GM12874 (cell line): ENCODE measurements at regions not wholly inside any gene's neighbourhood (a gene's known extent, or its start where the extent isn't known, plus 50 kb on each side); places are given as distances from the start of the nearest gene placed in this dataset.

Experiments used
- TF ChIP-seq, protein P1 (sequence below): IDR thresholded peaks from 2 replicates; pipeline ENCODE4 v1.5.1; 2011; ENCODE audit warnings: low read depth, mild to moderate bottlenecking, control low read depth, low read length, moderate library complexity; ENCODE audit not compliant: insufficient read depth

DNA sequence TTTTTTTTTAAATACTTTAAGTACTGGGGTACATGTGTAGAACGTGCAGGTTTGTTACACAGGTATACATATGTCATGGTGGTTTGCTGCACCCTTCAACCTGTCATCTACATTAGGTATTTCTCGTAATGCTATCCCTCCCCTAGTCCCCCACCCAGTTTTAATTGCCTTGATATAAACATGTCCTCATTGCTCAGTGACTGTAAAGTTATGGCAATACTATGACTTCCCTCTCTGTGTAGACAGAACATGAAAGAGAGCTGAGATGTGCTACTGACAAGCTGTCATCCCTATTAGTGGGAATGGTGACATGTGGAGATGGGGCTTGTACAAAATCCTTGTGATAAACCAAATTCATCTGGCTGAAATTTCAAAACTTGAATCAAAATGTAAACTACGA, 449.7 kb upstream of the TRIB2 start:
- TF ChIP-seq, protein P1, sequence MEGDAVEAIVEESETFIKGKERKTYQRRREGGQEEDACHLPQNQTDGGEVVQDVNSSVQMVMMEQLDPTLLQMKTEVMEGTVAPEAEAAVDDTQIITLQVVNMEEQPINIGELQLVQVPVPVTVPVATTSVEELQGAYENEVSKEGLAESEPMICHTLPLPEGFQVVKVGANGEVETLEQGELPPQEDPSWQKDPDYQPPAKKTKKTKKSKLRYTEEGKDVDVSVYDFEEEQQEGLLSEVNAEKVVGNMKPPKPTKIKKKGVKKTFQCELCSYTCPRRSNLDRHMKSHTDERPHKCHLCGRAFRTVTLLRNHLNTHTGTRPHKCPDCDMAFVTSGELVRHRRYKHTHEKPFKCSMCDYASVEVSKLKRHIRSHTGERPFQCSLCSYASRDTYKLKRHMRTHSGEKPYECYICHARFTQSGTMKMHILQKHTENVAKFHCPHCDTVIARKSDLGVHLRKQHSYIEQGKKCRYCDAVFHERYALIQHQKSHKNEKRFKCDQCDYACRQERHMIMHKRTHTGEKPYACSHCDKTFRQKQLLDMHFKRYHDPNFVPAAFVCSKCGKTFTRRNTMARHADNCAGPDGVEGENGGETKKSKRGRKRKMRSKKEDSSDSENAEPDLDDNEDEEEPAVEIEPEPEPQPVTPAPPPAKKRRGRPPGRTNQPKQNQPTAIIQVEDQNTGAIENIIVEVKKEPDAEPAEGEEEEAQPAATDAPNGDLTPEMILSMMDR: no peak

DNA sequence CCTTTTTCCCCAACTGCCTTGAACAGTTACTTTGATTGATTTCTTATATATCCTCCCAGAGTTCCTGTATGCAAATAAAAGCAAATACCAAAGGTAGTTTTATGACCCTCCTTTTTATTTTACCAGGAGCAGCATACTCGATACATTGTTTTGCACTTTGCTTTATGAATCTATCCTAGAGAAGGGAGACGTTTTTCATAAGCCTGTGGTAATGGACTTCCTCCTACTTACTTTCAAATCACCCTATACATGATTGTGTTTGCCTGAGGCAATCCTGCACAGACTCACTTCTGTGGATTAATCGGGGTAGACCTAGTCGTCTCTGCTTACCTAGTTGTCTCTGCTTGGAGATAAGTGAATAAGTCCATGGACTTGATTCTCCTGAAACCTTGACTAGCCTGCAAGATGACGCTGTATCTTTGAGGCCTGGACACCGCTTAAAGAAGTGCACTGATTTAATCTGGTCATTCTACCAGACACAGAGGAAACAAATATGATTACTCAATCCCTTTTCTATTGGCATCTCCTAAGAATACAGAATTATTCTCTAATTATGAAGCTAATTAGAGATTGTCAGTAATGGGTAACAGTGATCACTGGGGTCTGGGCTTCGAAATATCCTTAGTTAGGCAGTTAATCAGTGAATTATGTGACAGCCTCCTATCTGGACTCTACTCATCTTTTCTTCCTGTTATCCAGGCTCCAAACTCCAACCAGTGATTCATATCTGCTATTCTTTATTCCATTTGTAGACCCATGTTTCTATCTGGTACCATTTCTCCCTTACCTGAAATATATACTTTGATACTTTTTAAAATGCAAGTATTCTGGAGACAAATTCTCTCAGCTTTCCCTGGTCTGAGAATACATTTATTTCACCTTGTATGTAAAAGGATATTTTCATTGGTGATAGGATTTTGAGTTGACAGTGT, 447.4 kb upstream of the TRIB2 start:
- TF ChIP-seq, protein P1: no peak

DNA sequence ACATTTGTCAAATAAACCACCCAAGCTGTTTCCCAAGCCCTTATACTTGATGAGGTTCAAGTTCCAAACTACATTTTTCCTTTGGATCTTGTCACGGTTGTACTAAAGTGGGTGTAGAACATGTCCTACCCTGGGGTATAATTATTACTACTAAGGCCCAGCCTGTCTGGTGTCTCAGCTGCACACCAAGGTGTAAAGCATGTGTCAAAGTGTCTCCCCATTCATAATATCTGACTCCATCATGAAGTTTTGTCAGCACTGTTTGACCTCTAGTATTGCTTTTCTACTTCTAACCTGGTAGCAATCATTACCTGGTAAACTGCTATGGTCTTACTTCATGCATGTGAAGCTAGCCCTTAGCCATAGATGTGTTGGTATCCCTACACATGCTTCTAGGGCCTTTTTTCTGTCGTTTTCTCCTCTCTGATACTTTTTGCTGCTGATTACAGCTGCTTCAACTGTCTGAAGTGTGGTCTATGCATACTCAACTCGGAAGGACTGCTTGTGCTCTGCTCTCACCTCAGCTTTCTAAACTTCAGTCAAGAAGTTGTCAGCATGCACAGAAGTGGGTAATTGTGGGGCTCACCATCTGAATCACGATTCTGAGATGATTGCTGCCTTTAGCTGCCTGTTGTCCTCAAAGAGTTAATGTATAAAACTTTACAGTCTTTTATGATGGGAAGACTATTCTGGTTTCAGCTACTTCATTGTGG, 445.7 kb upstream of the TRIB2 start:
- TF ChIP-seq, protein P1: no peak

DNA sequence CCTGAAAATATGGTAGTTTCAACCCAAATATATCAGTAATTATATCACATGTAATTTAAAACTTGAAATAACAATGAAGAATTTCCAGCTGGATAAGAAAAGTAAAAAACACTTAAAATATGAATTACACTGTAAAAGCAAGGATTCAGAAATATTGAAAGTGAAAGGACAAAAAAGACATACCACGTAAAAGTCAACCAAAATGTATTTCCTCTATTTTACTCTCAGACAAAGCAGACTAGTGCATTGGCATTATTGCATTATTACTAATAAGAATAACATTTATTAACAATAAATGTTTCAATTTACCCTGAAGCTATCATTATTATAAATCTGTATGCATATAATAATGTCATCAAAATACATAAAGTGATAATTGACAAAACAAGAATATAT, 445.1 kb upstream of the TRIB2 start:
- TF ChIP-seq, protein P1: no peak

DNA sequence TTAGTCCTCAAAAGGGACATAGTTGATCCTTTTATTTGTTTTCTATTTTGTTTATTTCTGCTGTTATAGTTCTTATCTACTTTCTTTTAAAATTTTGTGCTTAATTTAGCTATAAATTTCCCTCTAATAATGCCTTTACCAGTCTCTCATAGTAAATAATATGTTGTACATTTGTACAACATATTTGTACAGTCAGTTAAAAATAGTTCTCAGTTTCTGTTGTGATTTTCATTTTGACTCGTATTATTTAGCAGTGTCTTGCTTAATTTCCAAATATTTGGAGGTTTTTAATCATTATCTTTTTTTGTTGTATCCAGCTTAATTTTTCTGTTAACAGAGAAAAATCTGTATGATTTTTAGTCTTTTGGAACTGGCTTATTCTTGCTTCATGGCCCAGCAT, 443.6 kb upstream of the TRIB2 start:
- TF ChIP-seq, protein P1: no peak

DNA sequence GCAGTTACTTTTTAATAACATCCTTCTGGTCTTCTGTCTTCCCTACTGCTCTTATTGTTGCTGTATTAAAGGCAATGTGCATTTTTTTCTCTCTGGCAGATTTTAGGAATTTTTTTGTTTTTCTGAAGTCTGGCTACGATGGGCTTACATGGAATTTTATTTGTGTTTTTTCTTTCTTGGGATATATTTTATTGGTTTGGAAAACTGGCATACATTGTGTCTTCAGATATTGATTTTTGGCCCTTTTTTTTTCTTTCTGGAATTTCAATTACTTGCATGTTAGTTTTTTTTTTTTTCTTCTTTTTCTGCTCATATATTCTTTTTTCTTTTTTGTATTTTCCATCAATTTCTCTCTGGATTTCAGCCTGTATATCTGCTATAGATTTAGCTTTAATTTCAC, 442.1 kb upstream of the TRIB2 start:
- TF ChIP-seq, protein P1: no peak

DNA sequence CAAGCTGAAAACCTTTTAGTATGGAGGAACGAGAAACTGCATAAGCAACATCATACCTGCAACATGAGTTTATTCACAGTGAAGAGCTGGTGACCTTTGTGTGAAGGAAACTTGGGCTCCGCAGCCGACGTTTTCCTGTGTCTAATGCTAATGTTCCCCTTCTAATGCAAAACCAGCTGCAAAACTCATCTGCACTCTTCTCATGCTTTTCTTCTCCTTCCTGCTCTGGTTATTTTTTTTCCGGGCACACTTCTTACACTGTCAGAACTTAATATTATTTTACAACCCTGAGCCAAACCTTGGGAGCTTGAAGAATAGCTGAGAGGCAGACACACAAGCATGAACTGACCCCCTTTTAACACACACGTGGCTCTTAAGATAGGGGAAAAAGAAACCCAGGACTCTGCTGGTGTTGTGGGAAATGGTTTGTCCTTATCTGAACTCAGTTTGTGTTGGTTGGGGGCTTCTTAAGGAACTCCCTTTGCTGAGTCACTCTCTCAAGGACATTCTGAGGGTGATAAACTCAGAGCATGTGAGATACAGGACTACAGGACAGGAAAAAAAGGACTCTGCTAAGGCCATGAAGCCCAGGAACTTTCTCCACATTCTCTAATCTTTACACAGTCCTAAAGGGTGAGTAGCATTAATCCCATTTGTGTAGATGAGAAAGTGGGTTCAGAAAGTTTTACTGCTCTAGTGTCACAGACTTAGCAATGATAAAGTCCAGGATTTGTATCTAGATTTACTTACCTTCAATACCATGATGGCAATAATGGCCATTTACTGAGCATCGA, 439.3 kb upstream of the TRIB2 start:
- TF ChIP-seq, protein P1: no peak
